ENCODE measurements at regions not wholly inside any gene's neighbourhood (a gene's known extent, or its start where the extent isn't known, plus 50 kb on each side); places are given as distances from the start of the nearest gene placed in this dataset.

GRCh38 chr22:22787786-22788459, 99.7 kb upstream of the IGLL5 start (continued):
- TF ChIP-seq ZNF383 (CRISPR knock-in tag; IDR thresholded peaks at IDR 0.05; ENCODE audit: borderline replicate concordance) (no peak), POLR2AphosphoS2 (IDR thresholded peaks at IDR 0.05; ENCODE audit: low read depth, low read length) (no peak), NFYB (CRISPR knock-in tag; IDR thresholded peaks at IDR 0.05) (no peak), YY1 (IDR thresholded peaks at IDR 0.05; ENCODE audit: insufficient read depth, insufficient replicate concordance, low read depth, low read length) (no peak), ZNF747 (CRISPR knock-in tag; IDR thresholded peaks at IDR 0.05; ENCODE audit: borderline replicate concordance) (no peak), PHF5A (CRISPR knock-in tag; IDR thresholded peaks at IDR 0.05; ENCODE audit: low read depth, unreplicated experiment) (no peak), MYPOP (CRISPR knock-in tag; IDR thresholded peaks at IDR 0.05) (no peak), NPAS2 (CRISPR knock-in tag; IDR thresholded peaks at IDR 0.05; ENCODE audit: borderline replicate concordance) (no peak), ZNF564 (CRISPR knock-in tag; IDR thresholded peaks at IDR 0.05) (no peak), XRCC5 (optimal IDR thresholded peaks at IDR 0.05; ENCODE audit: low read length) (peak; percentile 73), NRL (CRISPR knock-in tag; IDR thresholded peaks at IDR 0.05; ENCODE audit: borderline replicate concordance) (no peak), USF2 (IDR thresholded peaks at IDR 0.05; ENCODE audit: low read depth, low read length) (no peak), USF2 (CRISPR knock-in tag; IDR thresholded peaks at IDR 0.05; ENCODE audit: borderline replicate concordance) (no peak)

Data from HepG2 (cell line).